ENCODE measurements at regions not wholly inside any gene's neighbourhood (a gene's known extent, or its start where the extent isn't known, plus 50 kb on each side); places are given as distances from the start of the nearest gene placed in this dataset.

DNA sequence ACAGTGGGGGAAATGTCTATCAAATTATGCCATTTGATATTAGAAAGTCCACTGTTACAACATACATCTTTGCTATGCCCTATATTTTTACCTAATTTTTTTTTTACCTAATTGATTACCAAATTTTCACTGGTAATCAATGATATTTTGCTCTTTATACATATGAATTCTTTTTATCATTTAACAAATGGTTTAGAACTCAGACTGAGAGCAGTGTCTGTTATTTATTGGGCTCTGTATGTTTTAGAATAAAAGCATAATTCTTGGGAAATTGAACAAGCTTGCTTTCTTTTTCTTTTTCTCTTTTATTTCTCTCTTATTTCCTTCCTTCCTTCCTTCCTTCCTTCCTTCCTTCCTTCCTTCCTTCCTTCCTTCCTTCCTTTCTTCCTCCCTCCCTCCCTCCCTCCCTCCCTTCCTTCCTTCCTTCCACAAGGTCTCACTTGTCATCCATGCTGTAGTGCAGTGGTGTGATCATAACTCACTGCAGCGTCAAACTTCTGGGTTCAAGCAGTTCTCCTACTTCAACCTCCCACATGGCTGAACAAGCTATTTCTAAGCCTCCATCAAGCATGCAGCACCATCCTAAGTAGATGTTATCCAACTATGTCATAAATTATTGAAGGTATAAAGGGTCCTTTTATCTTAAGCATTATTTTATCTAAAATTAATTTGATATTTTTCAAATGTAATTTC is 911.7 kb upstream of the CITED2 start:
- TF ChIP-seq, protein P1, sequence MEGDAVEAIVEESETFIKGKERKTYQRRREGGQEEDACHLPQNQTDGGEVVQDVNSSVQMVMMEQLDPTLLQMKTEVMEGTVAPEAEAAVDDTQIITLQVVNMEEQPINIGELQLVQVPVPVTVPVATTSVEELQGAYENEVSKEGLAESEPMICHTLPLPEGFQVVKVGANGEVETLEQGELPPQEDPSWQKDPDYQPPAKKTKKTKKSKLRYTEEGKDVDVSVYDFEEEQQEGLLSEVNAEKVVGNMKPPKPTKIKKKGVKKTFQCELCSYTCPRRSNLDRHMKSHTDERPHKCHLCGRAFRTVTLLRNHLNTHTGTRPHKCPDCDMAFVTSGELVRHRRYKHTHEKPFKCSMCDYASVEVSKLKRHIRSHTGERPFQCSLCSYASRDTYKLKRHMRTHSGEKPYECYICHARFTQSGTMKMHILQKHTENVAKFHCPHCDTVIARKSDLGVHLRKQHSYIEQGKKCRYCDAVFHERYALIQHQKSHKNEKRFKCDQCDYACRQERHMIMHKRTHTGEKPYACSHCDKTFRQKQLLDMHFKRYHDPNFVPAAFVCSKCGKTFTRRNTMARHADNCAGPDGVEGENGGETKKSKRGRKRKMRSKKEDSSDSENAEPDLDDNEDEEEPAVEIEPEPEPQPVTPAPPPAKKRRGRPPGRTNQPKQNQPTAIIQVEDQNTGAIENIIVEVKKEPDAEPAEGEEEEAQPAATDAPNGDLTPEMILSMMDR (IDR thresholded peaks at IDR 0.05): no peak
- TF ChIP-seq POLR2A (IDR thresholded peaks at IDR 0.05): no peak
- no peak for DNase-seq
- Histone ChIP-seq H3K27ac (no peak overlapping the region), H3K27me3 (no peaks in the 10 kb centered on the region), H3K4me1 (no peaks in the 10 kb centered on the region), H3K9me3 (no peaks in the 10 kb centered on the region), H3K4me3 (no peak overlapping the region), H3K36me3 (no peaks in the 10 kb centered on the region)

DNA sequence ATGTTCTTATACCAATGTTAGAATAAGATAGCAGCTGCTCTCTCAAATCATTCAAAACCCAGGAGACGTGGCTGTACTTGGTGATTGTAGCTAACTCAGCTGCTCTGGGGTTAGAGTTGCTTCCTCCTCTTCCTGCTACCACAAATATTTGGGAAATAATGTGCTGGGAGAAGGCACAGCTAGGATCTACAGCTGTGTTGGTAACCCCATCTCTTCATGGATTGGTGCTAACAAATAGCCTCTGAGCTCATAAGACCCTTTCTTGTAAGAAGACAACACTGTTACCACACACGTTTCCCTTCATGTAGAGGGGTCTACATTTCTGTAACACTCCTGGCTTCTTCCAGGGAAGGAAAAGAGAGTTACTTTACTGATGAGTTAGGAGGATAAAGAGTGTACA is 911.0 kb upstream of the CITED2 start:
- Histone ChIP-seq H3K36me3 (no peaks in the 10 kb centered on the region), H3K27me3 (no peaks in the 10 kb centered on the region), H3K4me3 (no peak overlapping the region), H3K9me3 (no peaks in the 10 kb centered on the region), H3K4me1 (no peaks in the 10 kb centered on the region), H3K27ac (no peak overlapping the region)
- DNase-seq: no peak
- TF ChIP-seq, protein P1 (IDR thresholded peaks at IDR 0.05): no peak
- TF ChIP-seq POLR2A (IDR thresholded peaks at IDR 0.05): no peak

DNA sequence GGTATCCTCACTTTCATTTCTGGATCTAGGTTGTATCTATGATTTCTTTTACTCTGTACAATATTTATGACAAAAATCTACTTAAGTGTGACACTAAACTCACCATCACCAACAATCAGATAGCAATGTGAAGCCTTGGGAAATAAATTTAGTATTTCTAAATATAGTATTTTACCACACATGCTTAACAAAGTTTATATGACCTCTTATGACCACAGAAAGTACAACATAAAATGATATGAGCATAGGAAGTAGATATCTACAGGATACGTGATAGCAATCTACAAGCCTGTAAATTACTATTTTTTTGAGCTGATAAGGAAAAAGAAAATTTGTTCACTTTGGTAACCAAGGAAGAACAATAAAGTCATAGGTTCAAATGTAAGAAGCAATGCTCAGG is 910.4 kb upstream of the CITED2 start:
- Histone ChIP-seq H3K4me3 (no peak overlapping the region), H3K27ac (no peak overlapping the region), H3K36me3 (no peaks in the 10 kb centered on the region), H3K4me1 (no peaks in the 10 kb centered on the region), H3K27me3 (no peaks in the 10 kb centered on the region), H3K9me3 (no peaks in the 10 kb centered on the region)
- no peak for DNase-seq
- TF ChIP-seq, protein P1 (IDR thresholded peaks at IDR 0.05): no peak
- TF ChIP-seq POLR2A (IDR thresholded peaks at IDR 0.05): no peak

DNA sequence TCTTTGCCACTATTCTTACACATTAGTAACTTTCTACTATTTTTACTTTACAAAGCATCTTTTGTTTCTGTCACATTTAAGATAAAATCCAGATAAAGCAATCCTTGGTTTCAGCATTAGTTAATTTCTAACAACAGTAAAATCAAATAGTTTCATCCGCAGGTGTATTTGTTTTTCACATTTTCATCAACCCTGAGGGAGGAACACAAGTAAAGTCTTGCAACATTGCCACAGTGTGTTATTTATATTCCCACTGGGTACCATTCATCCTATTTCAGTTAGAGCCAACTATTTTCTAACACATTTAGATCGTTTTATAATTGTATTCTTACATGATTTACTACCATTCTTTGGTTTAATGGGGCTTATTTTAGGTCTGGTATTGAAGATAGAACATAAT is 908.7 kb upstream of the CITED2 start:
- H3K4me3 ChIP-seq: no peak overlapping the region
- TF ChIP-seq, protein P1 (IDR thresholded peaks at IDR 0.05): no peak
- no peak for TF ChIP-seq POLR2A (IDR thresholded peaks at IDR 0.05)
- no peak overlapping the region for H3K27ac ChIP-seq
- no peak for DNase-seq
- no peaks in the 10 kb centered on the region for H3K9me3 ChIP-seq
- no peaks in the 10 kb centered on the region for H3K4me1 ChIP-seq
- H3K36me3 ChIP-seq: no peaks in the 10 kb centered on the region
- no peaks in the 10 kb centered on the region for H3K27me3 ChIP-seq

DNA sequence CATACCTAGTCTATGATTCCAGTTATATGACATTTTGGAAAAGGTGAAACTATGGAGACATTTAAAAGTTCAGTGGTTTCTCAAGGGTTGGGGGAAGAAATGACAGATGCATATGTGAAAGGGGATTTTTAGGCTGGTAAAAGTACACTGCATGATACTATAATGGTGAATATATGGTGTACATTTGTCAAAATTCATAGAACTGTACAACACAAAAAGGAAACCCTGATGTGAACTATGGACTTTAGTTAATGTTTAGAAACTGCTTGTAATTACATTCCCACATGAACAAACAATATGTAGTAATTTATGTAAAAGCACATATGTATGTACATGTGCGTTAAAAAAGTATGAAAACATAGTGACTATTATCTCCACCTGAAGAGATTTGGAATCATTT is 907.3 kb upstream of the CITED2 start:
- DNase-seq: no peak
- Histone ChIP-seq H3K36me3 (no peaks in the 10 kb centered on the region), H3K27ac (no peak overlapping the region), H3K9me3 (no peaks in the 10 kb centered on the region), H3K4me1 (no peaks in the 10 kb centered on the region), H3K27me3 (no peaks in the 10 kb centered on the region), H3K4me3 (no peak overlapping the region)
- TF ChIP-seq, protein P1 (IDR thresholded peaks at IDR 0.05): no peak
- TF ChIP-seq POLR2A (IDR thresholded peaks at IDR 0.05): no peak

DNA sequence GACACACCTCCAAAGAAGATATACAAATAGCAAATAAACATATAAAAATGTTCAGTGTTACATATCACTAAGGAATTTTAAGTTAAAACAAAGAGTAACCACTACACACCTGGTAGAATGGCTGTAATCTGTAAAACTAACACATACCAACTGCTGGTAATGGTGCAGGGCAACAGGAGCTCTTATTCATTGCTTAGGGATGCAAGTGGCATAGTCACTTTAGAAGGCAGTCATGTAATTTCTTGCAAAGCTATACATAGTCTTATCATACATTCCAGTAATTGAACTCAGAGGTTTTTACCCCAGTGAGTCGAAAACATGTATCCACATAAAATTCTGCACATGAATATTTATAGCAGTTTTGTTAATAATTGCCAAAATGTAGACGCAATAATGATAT is 906.8 kb upstream of the CITED2 start:
- no peak for DNase-seq
- H3K9me3 ChIP-seq: no peaks in the 10 kb centered on the region

More for the DNA sequence above, 906.8 kb upstream of the CITED2 start:
- TF ChIP-seq, protein P1 (IDR thresholded peaks at IDR 0.05): no peak
- TF ChIP-seq POLR2A (IDR thresholded peaks at IDR 0.05): no peak
- Histone ChIP-seq H3K36me3 (no peaks in the 10 kb centered on the region), H3K4me3 (no peak overlapping the region), H3K4me1 (no peaks in the 10 kb centered on the region), H3K27ac (no peak overlapping the region), H3K27me3 (no peaks in the 10 kb centered on the region)

All from Peyer's patch (tissue), 4 donors.